ENCODE measurements at regions not wholly inside any gene's neighbourhood (a gene's known extent, or its start where the extent isn't known, plus 50 kb on each side); places are given as distances from the start of the nearest gene placed in this dataset.

DNA sequence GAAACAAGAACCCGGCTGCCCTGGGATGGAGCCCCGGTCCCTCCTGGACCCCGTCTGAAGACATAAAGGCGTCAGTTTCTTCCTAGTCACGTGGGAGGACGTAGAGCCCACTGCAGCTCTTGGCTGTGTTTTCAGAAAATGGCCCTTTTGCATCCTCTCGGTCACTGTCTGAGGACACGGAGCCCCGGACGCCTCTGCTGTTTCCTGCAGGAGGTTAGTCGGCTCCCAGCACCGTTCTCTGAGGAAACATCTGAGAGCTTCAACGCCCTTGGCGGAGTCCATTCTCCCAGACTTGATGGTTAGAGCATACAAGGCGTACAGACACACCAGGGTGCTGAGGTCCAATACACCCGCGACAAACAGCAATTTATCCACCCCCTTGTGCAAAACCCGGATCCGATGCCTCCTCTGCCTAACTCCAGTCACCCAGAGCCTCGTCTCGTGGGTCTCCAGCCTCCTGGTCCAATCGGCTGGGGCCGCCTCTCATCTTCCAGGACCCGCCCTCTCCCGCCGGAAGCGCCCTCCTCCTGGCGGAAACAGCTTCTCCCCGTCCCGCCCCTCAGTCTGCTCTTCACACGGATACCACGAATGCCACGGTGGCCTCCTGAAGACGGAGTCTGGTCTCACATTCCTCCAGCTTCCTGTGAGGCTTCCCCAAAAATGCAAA is 119.4 kb downstream of the TMEM18 start:
- TF ChIP-seq EP300 (IDR thresholded peaks at IDR 0.05) = no peak
- TF ChIP-seq POLR2AphosphoS5 (IDR thresholded peaks at IDR 0.05) = no peak
- no peak for TF ChIP-seq POLR2A (IDR thresholded peaks at IDR 0.05)
- TF ChIP-seq, protein P1, sequence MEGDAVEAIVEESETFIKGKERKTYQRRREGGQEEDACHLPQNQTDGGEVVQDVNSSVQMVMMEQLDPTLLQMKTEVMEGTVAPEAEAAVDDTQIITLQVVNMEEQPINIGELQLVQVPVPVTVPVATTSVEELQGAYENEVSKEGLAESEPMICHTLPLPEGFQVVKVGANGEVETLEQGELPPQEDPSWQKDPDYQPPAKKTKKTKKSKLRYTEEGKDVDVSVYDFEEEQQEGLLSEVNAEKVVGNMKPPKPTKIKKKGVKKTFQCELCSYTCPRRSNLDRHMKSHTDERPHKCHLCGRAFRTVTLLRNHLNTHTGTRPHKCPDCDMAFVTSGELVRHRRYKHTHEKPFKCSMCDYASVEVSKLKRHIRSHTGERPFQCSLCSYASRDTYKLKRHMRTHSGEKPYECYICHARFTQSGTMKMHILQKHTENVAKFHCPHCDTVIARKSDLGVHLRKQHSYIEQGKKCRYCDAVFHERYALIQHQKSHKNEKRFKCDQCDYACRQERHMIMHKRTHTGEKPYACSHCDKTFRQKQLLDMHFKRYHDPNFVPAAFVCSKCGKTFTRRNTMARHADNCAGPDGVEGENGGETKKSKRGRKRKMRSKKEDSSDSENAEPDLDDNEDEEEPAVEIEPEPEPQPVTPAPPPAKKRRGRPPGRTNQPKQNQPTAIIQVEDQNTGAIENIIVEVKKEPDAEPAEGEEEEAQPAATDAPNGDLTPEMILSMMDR (IDR thresholded peaks at IDR 0.05) = no peak
- no peaks in the 10 kb centered on the region for H3K4me1 ChIP-seq
- WGBS, 2 donors = 78 to 89% methylated on average over 34 of the region's 34 CpGs
- no peak for DNase-seq
- H3K4me3 ChIP-seq = peak overlapping the region in 3 of 4 donors; percentile 3 to 10 (median 4)
- no peaks in the 10 kb centered on the region for H3K36me3 ChIP-seq
- intact Hi-C loops (cut with DNase I) = no loop called here
- H3K27me3 ChIP-seq = peaks cover 0 to under 1% (median 0%) of the 10 kb centered on the region in 3 donors
- H3K27ac ChIP-seq = no peak overlapping the region
- H3K9me3 ChIP-seq = no peaks in the 10 kb centered on the region

DNA sequence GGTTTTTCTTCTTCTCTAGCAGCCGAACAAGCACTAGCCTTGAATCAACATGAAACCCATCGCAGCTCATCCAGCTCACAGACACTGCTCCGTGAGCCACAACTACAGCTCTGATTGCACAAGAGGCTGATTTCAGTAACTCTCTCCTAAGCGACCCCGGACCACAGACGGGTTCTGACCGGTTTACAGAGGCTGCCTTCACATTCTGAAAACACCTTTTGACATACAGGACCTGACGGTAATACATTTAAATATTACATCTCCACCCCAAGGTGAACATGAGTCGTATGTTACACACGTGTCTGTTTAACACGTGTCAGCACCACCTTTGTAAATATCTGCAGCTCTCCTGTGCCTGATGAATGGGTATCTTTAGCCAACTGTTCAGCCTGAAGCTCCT is 120.7 kb downstream of the TMEM18 start:
- 70 to 74% methylated on average over 11 of the region's 11 CpGs for WGBS, 2 donors
- no peak overlapping the region for H3K4me3 ChIP-seq
- no peaks in the 10 kb centered on the region for H3K27me3 ChIP-seq
- no peaks in the 10 kb centered on the region for H3K9me3 ChIP-seq
- H3K4me1 ChIP-seq = no peaks in the 10 kb centered on the region
- intact Hi-C loops (cut with DNase I) = no loop called here
- TF ChIP-seq EP300 (IDR thresholded peaks at IDR 0.05) (no peak), POLR2AphosphoS5 (IDR thresholded peaks at IDR 0.05) (no peak), POLR2A (IDR thresholded peaks at IDR 0.05) (no peak)
- TF ChIP-seq, protein P1 (IDR thresholded peaks at IDR 0.05) = no peak
- no peaks in the 10 kb centered on the region for H3K36me3 ChIP-seq
- no peak overlapping the region for H3K27ac ChIP-seq
- no peak for DNase-seq

DNA sequence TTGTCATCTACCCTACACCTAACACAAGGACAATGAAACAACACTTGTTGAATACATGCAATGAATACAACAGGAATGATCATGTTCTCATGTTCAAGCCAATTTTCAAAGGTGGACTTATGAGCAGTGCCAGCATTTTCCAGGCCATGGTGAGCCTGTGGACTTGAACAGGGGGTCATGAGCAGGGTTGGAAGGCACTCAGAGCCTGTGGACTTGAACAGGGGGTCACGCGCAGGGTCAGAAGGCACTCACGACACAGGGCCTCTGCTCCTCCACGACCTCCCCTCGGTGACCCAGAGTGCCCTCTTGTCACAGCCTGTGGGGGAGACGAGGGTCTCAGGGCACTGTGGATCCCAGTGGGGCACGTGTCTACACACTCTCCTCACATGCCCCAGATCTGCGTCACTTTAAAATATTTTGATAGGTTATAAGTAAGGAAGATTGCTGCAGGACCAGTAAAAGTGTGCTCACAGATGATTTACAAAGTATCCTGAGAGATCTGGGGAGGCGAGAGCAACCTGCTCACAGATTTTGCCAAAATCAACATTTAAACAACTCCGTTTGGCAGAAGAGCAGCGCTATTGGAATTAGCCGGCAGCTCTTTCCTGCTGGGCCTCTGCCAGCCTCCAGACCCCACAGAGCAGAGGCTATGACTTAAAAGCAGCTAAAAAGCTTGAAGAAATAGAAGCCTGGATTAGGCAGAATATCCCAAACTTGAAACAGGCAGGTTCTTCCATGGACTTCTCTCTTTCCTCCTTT is 121.9 kb downstream of the TMEM18 start:
- no peak for TF ChIP-seq EP300 (IDR thresholded peaks at IDR 0.05)
- TF ChIP-seq POLR2AphosphoS5 (IDR thresholded peaks at IDR 0.05) = no peak
- TF ChIP-seq POLR2A (IDR thresholded peaks at IDR 0.05) = no peak
- TF ChIP-seq, protein P1 (IDR thresholded peaks at IDR 0.05) = no peak
- Histone ChIP-seq H3K36me3 (no peaks in the 10 kb centered on the region), H3K4me3 (no peak overlapping the region), H3K9me3 (no peaks in the 10 kb centered on the region), H3K27ac (no peak overlapping the region), H3K4me1 (no peaks in the 10 kb centered on the region), H3K27me3 (no peaks in the 10 kb centered on the region)
- intact Hi-C loops (cut with DNase I) = no loop called here
- DNase-seq = no peak
- 42 to 67% methylated on average over 12 of the region's 12 CpGs for WGBS, 2 donors

DNA sequence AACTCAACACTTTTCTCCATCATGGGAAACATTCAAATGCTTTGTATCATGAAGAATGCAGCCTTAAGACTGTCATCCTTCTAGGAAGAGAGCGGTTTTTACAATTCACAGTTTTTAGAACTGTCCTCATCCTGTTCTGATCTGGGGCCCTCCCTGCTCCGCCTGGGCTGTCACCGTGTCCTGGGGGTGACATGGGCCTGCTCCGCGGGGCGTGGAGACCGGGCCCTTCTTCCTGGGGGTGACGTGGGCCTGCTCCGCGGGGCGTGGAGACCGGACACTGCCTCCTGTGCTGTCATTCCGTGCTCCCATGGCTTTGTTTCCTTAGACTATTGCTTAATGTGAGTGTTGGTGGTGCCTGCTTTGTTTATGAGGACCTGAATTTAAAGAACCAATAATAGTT is 122.8 kb downstream of the TMEM18 start:
- intact Hi-C loops (cut with DNase I) = no loop called here
- WGBS, 2 donors = 83 to 85% methylated on average over 13 of the region's 13 CpGs
- no peak for DNase-seq
- H3K27ac ChIP-seq = no peak overlapping the region
- H3K4me3 ChIP-seq = no peak overlapping the region
- H3K4me1 ChIP-seq = no peaks in the 10 kb centered on the region
- H3K9me3 ChIP-seq = no peaks in the 10 kb centered on the region
- H3K36me3 ChIP-seq = no peaks in the 10 kb centered on the region
- TF ChIP-seq POLR2A (IDR thresholded peaks at IDR 0.05) (no peak), EP300 (IDR thresholded peaks at IDR 0.05) (no peak)
- H3K27me3 ChIP-seq = no peaks in the 10 kb centered on the region

DNA sequence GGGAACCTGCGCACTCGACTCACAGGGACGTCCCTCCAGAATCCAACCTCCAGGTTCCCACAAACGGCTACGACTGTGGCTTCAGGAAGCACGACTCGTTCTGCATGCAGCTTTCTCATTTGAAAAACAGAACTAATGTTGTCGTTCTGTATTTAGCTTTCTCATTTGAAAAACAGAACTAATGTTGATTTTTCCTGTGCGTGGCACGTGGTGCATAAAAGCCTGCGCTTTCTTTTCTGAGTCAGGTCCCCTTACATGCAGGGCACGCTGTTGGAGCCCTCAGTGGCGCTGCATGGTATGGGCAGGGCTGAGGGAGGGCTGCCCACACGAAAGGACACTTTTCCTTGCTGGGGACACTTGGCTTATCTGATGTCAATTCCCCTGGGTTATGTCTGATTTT is 124.3 kb downstream of the TMEM18 start:
- Histone ChIP-seq H3K27ac (no peak overlapping the region), H3K27me3 (no peaks in the 10 kb centered on the region), H3K36me3 (no peaks in the 10 kb centered on the region), H3K4me3 (no peak overlapping the region), H3K9me3 (no peaks in the 10 kb centered on the region), H3K4me1 (no peaks in the 10 kb centered on the region)
- no peak for TF ChIP-seq POLR2AphosphoS5 (IDR thresholded peaks at IDR 0.05)
- TF ChIP-seq EP300 (IDR thresholded peaks at IDR 0.05) = no peak
- no peak for TF ChIP-seq POLR2A (IDR thresholded peaks at IDR 0.05)
- TF ChIP-seq, protein P1 (IDR thresholded peaks at IDR 0.05) = no peak
- intact Hi-C loops (cut with DNase I) = no loop called here
- 48 to 80% methylated on average over 14 of the region's 14 CpGs for WGBS, 2 donors
- DNase-seq = no peak

Data from sigmoid colon (tissue), 6 donors.